ENCODE measurements at regions not wholly inside any gene's neighbourhood (a gene's known extent, or its start where the extent isn't known, plus 50 kb on each side); places are given as distances from the start of the nearest gene placed in this dataset.

DNA sequence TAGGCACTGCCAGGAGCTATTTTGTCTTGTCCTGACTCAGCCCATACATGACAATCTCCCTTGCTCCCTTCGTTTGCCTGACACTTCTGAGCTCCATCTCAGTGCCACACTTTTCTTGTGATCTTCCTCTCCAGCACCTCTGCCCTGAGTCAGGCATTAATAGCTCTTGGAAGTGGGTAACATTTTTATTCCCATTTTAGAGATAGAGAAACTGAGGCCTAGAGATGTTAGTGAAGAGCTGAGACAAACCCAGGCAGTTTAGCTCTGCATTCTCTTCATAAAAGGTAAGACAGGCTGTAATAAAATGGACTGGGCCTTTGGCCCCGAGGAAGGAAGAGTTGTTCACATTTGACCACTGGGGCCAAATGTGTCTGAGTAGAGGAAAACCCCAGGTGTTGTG, 167.4 kb downstream of the DHX35 start:
- TF ChIP-seq, protein P1, sequence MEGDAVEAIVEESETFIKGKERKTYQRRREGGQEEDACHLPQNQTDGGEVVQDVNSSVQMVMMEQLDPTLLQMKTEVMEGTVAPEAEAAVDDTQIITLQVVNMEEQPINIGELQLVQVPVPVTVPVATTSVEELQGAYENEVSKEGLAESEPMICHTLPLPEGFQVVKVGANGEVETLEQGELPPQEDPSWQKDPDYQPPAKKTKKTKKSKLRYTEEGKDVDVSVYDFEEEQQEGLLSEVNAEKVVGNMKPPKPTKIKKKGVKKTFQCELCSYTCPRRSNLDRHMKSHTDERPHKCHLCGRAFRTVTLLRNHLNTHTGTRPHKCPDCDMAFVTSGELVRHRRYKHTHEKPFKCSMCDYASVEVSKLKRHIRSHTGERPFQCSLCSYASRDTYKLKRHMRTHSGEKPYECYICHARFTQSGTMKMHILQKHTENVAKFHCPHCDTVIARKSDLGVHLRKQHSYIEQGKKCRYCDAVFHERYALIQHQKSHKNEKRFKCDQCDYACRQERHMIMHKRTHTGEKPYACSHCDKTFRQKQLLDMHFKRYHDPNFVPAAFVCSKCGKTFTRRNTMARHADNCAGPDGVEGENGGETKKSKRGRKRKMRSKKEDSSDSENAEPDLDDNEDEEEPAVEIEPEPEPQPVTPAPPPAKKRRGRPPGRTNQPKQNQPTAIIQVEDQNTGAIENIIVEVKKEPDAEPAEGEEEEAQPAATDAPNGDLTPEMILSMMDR (tag by site-specific recombination; IDR thresholded peaks at IDR 0.05), result no peak
- TF ChIP-seq ZFP37 (tag by site-specific recombination; IDR thresholded peaks at IDR 0.05), result no peak
- TF ChIP-seq GFI1B (tag by site-specific recombination; IDR thresholded peaks at IDR 0.05), result no peak
- TF ChIP-seq, protein P2, sequence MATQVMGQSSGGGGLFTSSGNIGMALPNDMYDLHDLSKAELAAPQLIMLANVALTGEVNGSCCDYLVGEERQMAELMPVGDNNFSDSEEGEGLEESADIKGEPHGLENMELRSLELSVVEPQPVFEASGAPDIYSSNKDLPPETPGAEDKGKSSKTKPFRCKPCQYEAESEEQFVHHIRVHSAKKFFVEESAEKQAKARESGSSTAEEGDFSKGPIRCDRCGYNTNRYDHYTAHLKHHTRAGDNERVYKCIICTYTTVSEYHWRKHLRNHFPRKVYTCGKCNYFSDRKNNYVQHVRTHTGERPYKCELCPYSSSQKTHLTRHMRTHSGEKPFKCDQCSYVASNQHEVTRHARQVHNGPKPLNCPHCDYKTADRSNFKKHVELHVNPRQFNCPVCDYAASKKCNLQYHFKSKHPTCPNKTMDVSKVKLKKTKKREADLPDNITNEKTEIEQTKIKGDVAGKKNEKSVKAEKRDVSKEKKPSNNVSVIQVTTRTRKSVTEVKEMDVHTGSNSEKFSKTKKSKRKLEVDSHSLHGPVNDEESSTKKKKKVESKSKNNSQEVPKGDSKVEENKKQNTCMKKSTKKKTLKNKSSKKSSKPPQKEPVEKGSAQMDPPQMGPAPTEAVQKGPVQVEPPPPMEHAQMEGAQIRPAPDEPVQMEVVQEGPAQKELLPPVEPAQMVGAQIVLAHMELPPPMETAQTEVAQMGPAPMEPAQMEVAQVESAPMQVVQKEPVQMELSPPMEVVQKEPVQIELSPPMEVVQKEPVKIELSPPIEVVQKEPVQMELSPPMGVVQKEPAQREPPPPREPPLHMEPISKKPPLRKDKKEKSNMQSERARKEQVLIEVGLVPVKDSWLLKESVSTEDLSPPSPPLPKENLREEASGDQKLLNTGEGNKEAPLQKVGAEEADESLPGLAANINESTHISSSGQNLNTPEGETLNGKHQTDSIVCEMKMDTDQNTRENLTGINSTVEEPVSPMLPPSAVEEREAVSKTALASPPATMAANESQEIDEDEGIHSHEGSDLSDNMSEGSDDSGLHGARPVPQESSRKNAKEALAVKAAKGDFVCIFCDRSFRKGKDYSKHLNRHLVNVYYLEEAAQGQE (tag by site-specific recombination; IDR thresholded peaks at IDR 0.05), result no peak
- TF ChIP-seq ZNF24 (tag by site-specific recombination; IDR thresholded peaks at IDR 0.05), result no peak

All from HEK293 (cell line).